ENCODE measurements at regions not wholly inside any gene's neighbourhood (a gene's known extent, or its start where the extent isn't known, plus 50 kb on each side); places are given as distances from the start of the nearest gene placed in this dataset.

GRCh38 chr15:36275656-36276055 is 303.8 kb upstream of the CDIN1 start:
- TF ChIP-seq CTCF (conservative IDR thresholded peaks at IDR 0.05): no peak
- TF ChIP-seq ZFX (IDR thresholded peaks at IDR 0.05): no peak

Data from C4-2B (cell line).